HEK293 (cell line): ENCODE measurements at regions not wholly inside any gene's neighbourhood (a gene's known extent, or its start where the extent isn't known, plus 50 kb on each side); places are given as distances from the start of the nearest gene placed in this dataset.

Source experiments
- CTCF ChIA-PET: fragments of 350-600 bp; formaldehyde crosslinking; extraction: SDS; loops from one replicate; lab custom pipeline; 2021; ENCODE audit warnings: antibody characterized with exemption; lab: Yijun Ruan, JAX
- POLR2A ChIA-PET: fragments of 300-600 bp; formaldehyde crosslinking; extraction: SDS; loops from one replicate; lab custom pipeline; 2020; ENCODE audit warnings: antibody characterized with exemption, inconsistent platforms; lab: Yijun Ruan, JAX
- H3K27ac ChIP-seq: fragments of 200-500 bp; sonication (Bioruptor generic); 2 replicates; pipeline ENCODE4 v1.5.1; 2014; ENCODE audit warnings: low read depth, low read length, control low read depth, inconsistent platforms; ENCODE audit errors: extremely low read depth
- H3K36me3 ChIP-seq, 2 experiments: fragments of 200-500 bp in 1 of 2; sonication (Bioruptor generic) in 1 of 2; 1 replicate in 1 of 2; 2 replicates in 1 of 2; pipeline ENCODE4 v1.5.1; 2014 to 2017; ENCODE audit warnings: inconsistent platforms in 2 of 2, low read length in 2 of 2; ENCODE audit not compliant: control insufficient read depth in 2 of 2, insufficient read depth in 1 of 2
- H3K4me1 ChIP-seq: fragments of 200-500 bp; sonication (Bioruptor generic); 2 replicates; pipeline ENCODE4 v1.5.1; 2014; ENCODE audit warnings: mild to moderate bottlenecking, low read length, inconsistent platforms; ENCODE audit not compliant: control insufficient read depth, insufficient read depth
- H3K4me3 ChIP-seq: 2 replicates; pipeline ENCODE4 v1.5.1; 2011; ENCODE audit warnings: low read depth, mild to moderate bottlenecking, control low read depth, low read length, moderate library complexity
- H3K9me3 ChIP-seq: fragments of 200-500 bp; sonication (Bioruptor generic); 2 replicates; pipeline ENCODE4 v1.5.1; 2014; ENCODE audit warnings: low read depth, low read length, inconsistent platforms; ENCODE audit not compliant: control insufficient read depth, insufficient read depth
- BCL11A ChIP-seq: fragments of 450-650 bp; formaldehyde crosslinking; IDR thresholded peaks from 2 replicates; pipeline ENCODE4 v1.5.1; 2016; ENCODE audit warnings: low read depth, missing biosample characterization, missing genetic modification characterization
- GLIS1 ChIP-seq: fragments of 450-650 bp; formaldehyde crosslinking; IDR thresholded peaks from 2 replicates; pipeline ENCODE4 v1.5.1; 2016; ENCODE audit warnings: missing biosample characterization, missing genetic modification characterization
- RBAK ChIP-seq: fragments of 450-650 bp; formaldehyde crosslinking; IDR thresholded peaks from 2 replicates; pipeline ENCODE4 v1.5.1; 2016; ENCODE audit warnings: missing biosample characterization, missing genetic modification characterization
- SCRT2 ChIP-seq: fragments of 450-650 bp; formaldehyde crosslinking; IDR thresholded peaks from 2 replicates; pipeline ENCODE4 v1.5.1; 2016; ENCODE audit warnings: missing biosample characterization, missing genetic modification characterization
- SP7 ChIP-seq: fragments of 450-650 bp; formaldehyde crosslinking; IDR thresholded peaks from 2 replicates; pipeline ENCODE4 v1.5.1; 2016; ENCODE audit warnings: missing biosample characterization, missing genetic modification characterization
- WT1 ChIP-seq: fragments of 450-650 bp; formaldehyde crosslinking; IDR thresholded peaks from 2 replicates; pipeline ENCODE4 v1.5.1; 2016; ENCODE audit warnings: missing biosample characterization, missing genetic modification characterization
- YY1 ChIP-seq: fragments of 450-650 bp; formaldehyde crosslinking; IDR thresholded peaks from 2 replicates; pipeline ENCODE4 v1.5.1; 2018; ENCODE audit warnings: missing biosample characterization, missing genetic modification characterization
- ZNF133 ChIP-seq: fragments of 450-650 bp; formaldehyde crosslinking; IDR thresholded peaks from 2 replicates; pipeline ENCODE4 v1.5.1; 2016; ENCODE audit warnings: missing biosample characterization, missing genetic modification characterization
- ZNF2 ChIP-seq: fragments of 450-650 bp; formaldehyde crosslinking; IDR thresholded peaks from 2 replicates; pipeline ENCODE4 v1.5.1; 2016; ENCODE audit warnings: missing biosample characterization, missing genetic modification characterization
- ZNF202 ChIP-seq: fragments of 450-650 bp; formaldehyde crosslinking; IDR thresholded peaks from 2 replicates; pipeline ENCODE4 v1.5.1; 2016; ENCODE audit warnings: missing biosample characterization, missing genetic modification characterization, borderline replicate concordance
- ZNF24 ChIP-seq: fragments of 450-650 bp; formaldehyde crosslinking; IDR thresholded peaks from 2 replicates; pipeline ENCODE4 v1.5.1; 2016; ENCODE audit warnings: missing biosample characterization, missing genetic modification characterization
- ZNF292 ChIP-seq: fragments of 450-650 bp; formaldehyde crosslinking; IDR thresholded peaks from 2 replicates; pipeline ENCODE4 v1.5.1; 2016; ENCODE audit warnings: low read depth, missing biosample characterization, missing genetic modification characterization, borderline replicate concordance
- ZNF518A ChIP-seq: fragments of 450-650 bp; formaldehyde crosslinking; conservative IDR thresholded peaks from 2 replicates; pipeline ENCODE4 v1.5.1; 2016; ENCODE audit warnings: low read depth, missing biosample characterization, missing genetic modification characterization
- ZNF555 ChIP-seq: fragments of 450-650 bp; formaldehyde crosslinking; conservative IDR thresholded peaks from 2 replicates; pipeline ENCODE4 v1.5.1; 2017; ENCODE audit warnings: missing biosample characterization, mild to moderate bottlenecking, missing genetic modification characterization, inconsistent platforms
- ZNF830 ChIP-seq: fragments of 450-650 bp; IDR thresholded peaks from 2 replicates; pipeline ENCODE4 v1.5.0; 2018; ENCODE audit warnings: missing biosample characterization, missing genetic modification characterization, low read depth, mild to moderate bottlenecking, moderate library complexity
- ZSCAN5A ChIP-seq: fragments of 450-650 bp; formaldehyde crosslinking; IDR thresholded peaks from 2 replicates; pipeline ENCODE4 v1.5.1; 2016; ENCODE audit warnings: missing biosample characterization, missing genetic modification characterization
- ZXDB ChIP-seq: fragments of 450-650 bp; formaldehyde crosslinking; IDR thresholded peaks from 2 replicates; pipeline ENCODE4 v1.5.1; 2016; ENCODE audit warnings: missing biosample characterization, missing genetic modification characterization

GRCh38 chr18:52222211-52222610, 117.8 kb upstream of the DCC start (continued):
- no peak for TF ChIP-seq ZNF202 (tag by site-specific recombination)
- TF ChIP-seq ZNF2 (tag by site-specific recombination), result no peak
- TF ChIP-seq ZNF830 (tag by site-specific recombination), result no peak

- no peaks in the 10 kb centered on the region for H3K36me3 ChIP-seq
- POLR2A ChIA-PET, result no interaction called here
- no peaks in the 10 kb centered on the region for H3K9me3 ChIP-seq
- TF ChIP-seq ZXDB (tag by site-specific recombination) (no peak), ZNF133 (tag by site-specific recombination) (no peak), SCRT2 (tag by site-specific recombination) (no peak), SP7 (tag by site-specific recombination) (no peak), YY1 (tag by site-specific recombination) (no peak), ZNF292 (tag by site-specific recombination) (no peak), GLIS1 (tag by site-specific recombination) (no peak), ZNF555 (no peak), ZNF518A (tag by site-specific recombination) (no peak), BCL11A (no peak), ZNF24 (tag by site-specific recombination) (no peak), ZSCAN5A (no peak)
- CTCF ChIA-PET, result no interaction called here
- no peak overlapping the region for H3K27ac ChIP-seq
- no peaks in the 10 kb centered on the region for H3K4me1 ChIP-seq
- H3K4me3 ChIP-seq, result no peak overlapping the region
Measured at GRCh38 chr18:52227536-52227935, 112.5 kb upstream of the DCC start.

- H3K4me1 ChIP-seq, result no peaks in the 10 kb centered on the region
- TF ChIP-seq RBAK (tag by site-specific recombination) (no peak), WT1 (tag by site-specific recombination) (no peak)
- no peaks in the 10 kb centered on the region for H3K36me3 ChIP-seq
- POLR2A ChIA-PET, result no interaction called here
- no peaks in the 10 kb centered on the region for H3K9me3 ChIP-seq
- no peak overlapping the region for H3K27ac ChIP-seq
- no peak overlapping the region for H3K4me3 ChIP-seq
- CTCF ChIA-PET, result no interaction called here
Measured at GRCh38 chr18:52228166-52228565, 111.8 kb upstream of the DCC start.
